PFSK-1 (cell line): ENCODE measurements at regions not wholly inside any gene's neighbourhood (a gene's known extent, or its start where the extent isn't known, plus 50 kb on each side); places are given as distances from the start of the nearest gene placed in this dataset.

Source experiments
- FOXP2 ChIP-seq: optimal IDR thresholded peaks from 2 replicates; pipeline ENCODE3; 2011; ENCODE audit warnings: borderline replicate concordance, control low read depth, inconsistent platforms; ENCODE audit not compliant: insufficient read depth; ENCODE audit errors: extremely low read length, extremely low read depth
- POLR2AphosphoS5 ChIP-seq: IDR thresholded peaks from 2 replicates; pipeline ENCODE4 v1.6.1; 2012; ENCODE audit warnings: low read depth, mild to moderate bottlenecking, control low read depth, low read length, moderate library complexity
- REST ChIP-seq, 2 experiments: IDR thresholded peaks; 2 replicates each; pipeline versions ENCODE4 v1.6.1 to v1.8.0; 2011 to 2012; ENCODE audit warnings: low read depth in 2 of 2, low read length in 2 of 2, control low read depth in 1 of 2, inconsistent platforms in 1 of 2, mild to moderate bottlenecking in 1 of 2, moderate library complexity in 1 of 2; ENCODE audit not compliant: insufficient read depth in 1 of 2
- SIN3A ChIP-seq: IDR thresholded peaks from 2 replicates; pipeline ENCODE4 v1.6.1; 2012; ENCODE audit warnings: mild to moderate bottlenecking, low read length, moderate library complexity, borderline replicate concordance; ENCODE audit not compliant: insufficient read depth
- TAF1 ChIP-seq: IDR thresholded peaks from 2 replicates; pipeline ENCODE4 v1.6.1; 2012; ENCODE audit warnings: low read length, control low read depth, borderline replicate concordance; ENCODE audit not compliant: insufficient read depth

- TF ChIP-seq POLR2AphosphoS5 (no peak), REST (IDR thresholded peaks at IDR 0.05; ENCODE audit: insufficient read depth in 1 of 2, low read depth in 2 of 2, low read length in 2 of 2) (no peak), FOXP2 (no peak)
Measured at GRCh38 chr2:144322379-144322778, 197.5 kb downstream of the ZEB2 start.

GRCh38 chr2:144320491-144320890 lies 199.4 kb downstream of the ZEB2 start:
- TF ChIP-seq TAF1 (no peak), SIN3A (no peak), FOXP2 (no peak), POLR2AphosphoS5 (no peak), REST (IDR thresholded peaks at IDR 0.05; ENCODE audit: insufficient read depth in 1 of 2, low read depth in 2 of 2, low read length in 2 of 2) (no peak)

GRCh38 chr2:144317071-144317738 lies 202.7 kb downstream of the ZEB2 start:
- TF ChIP-seq SIN3A: no peak
- TF ChIP-seq REST (IDR thresholded peaks at IDR 0.05; ENCODE audit: insufficient read depth in 1 of 2, low read depth in 2 of 2, low read length in 2 of 2): no peak
- no peak for TF ChIP-seq POLR2AphosphoS5
- TF ChIP-seq FOXP2: no peak
- TF ChIP-seq TAF1: no peak

GRCh38 chr2:144310889-144311608 lies 208.9 kb downstream of the ZEB2 start:
- no peak for TF ChIP-seq REST (IDR thresholded peaks at IDR 0.05; ENCODE audit: insufficient read depth in 1 of 2, low read depth in 2 of 2, low read length in 2 of 2)
- TF ChIP-seq TAF1: no peak
- TF ChIP-seq POLR2AphosphoS5: no peak
- TF ChIP-seq FOXP2: no peak
- TF ChIP-seq SIN3A: no peak
